SKM-1 treated with dmso at 0.1 percent for 144 hours (cell line): ENCODE measurements at regions not wholly inside any gene's neighbourhood (a gene's known extent, or its start where the extent isn't known, plus 50 kb on each side); places are given as distances from the start of the nearest gene placed in this dataset.
A peak's percentile ranks its signal among the peaks of the same experiment; 100 is the strongest.
"Not testable (repeated sequence)": the region's sequence is repeated elsewhere in the genome, so short reads cannot be mapped to it uniquely, and the experiment has no call there.

ENCODE experiments used
- DNase-seq: peaks from one replicate; lab custom pipeline; 2025; ENCODE audit not compliant: unreplicated experiment; lab: John Stamatoyannopoulos, UW

DNA sequence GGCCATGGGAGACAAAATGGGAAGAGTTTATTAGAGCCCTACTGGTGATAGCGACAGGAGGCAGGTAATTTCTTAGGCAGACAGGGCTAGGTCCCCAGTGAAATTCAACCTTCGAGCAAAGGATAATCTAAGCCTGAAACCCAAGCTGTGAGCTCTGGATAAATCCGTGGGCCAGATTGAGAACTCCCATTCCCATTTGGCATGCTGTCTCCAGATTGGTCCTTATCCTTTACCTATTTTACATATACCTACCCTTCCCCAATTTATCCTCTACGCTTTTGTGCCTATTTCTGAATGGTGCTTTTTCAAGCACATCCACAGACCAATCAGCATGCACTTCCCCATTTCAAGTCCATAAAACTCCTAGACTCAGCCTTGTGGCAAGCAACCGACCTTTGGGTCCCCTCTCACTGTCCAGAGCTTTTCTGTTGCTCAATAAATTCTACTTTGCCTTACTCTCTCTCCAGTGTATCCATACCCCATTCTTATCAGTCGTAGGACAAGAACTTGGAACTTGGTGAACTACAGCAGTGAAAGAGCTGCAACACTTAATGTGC lies 268.0 kb downstream of the MYCN start:
- DNase-seq = no peak

DNA sequence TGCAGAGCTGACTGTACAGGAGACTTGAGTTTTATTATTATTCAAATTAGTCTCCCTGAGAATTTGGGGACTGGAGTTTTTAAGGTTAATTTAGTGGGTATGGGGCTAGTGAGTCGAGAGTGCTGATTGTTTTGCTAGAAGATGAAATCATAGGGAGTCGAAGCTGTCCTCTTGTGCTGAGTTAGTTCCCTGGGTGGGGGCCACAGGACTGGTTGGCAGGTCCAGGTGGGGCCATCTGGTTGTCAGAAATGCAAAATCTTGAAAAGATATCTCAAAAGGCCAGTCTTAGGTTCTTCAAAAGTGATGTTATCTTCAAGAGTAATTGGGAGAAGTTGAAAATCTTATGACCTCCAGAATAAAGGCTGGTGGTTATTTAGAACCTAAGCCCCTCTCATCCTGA lies 267.3 kb downstream of the MYCN start:
- DNase-seq = no peak

DNA sequence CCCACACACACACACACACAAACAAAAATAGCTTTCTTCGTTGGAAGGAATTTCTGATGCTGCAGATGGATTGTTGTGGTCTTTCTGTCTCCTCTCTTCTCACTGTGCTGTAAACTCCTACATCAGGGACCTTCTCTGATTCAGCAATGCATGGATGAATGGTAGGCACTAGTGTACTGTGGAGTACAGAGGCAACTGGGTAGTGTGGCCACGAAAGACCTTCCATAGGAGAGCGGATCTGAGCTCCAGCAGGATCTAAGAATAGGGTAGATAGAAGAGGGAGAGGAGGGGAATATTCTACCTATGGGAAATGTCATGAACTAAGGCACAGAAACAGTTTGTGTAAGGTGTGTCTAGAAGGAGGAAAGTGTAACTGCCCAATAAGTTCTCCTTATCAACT lies 266.8 kb downstream of the MYCN start:
- no peak for DNase-seq

DNA sequence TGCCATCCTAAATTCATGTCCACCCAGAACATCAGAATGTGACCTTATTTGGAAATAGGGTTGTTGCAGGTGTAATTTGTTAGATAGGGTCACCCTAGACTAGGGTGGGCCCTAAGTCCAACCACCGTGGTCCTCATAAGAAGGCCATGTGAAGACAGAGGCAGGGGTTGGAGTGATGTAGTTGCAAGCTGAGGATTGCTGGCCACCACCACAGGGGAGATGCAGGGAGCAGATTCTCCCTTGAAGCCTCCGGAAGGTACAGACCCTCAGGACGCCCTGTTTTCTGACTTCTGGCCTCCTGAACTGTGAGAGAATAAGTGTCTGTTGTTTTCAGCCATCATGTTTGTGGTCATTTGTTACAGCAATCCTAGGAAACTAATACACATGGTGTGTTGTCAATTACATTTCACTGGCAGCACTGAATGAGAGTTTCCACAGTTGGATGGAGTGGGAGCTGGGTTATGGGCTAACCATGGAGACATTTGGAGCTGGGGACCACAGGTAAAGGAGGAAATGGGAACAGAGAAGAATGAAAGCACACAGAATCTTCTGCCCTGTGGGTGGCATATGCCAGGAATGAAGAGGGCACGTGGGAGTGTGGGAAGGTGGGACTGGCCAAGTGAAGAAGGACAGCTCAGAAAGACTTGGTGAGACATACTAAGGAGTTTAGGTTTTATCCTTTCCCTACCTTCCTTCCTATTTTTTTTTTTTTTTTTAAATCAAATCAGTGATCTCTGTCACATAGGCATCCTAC lies 266.0 kb downstream of the MYCN start:
- no peak for DNase-seq

- DNase-seq = no peak
Measured at GRCh38 chr2:16205631-16206030, 265.3 kb downstream of the MYCN start.

- DNase-seq = no peak
Measured at GRCh38 chr2:16204886-16205620, 264.7 kb downstream of the MYCN start.

DNA sequence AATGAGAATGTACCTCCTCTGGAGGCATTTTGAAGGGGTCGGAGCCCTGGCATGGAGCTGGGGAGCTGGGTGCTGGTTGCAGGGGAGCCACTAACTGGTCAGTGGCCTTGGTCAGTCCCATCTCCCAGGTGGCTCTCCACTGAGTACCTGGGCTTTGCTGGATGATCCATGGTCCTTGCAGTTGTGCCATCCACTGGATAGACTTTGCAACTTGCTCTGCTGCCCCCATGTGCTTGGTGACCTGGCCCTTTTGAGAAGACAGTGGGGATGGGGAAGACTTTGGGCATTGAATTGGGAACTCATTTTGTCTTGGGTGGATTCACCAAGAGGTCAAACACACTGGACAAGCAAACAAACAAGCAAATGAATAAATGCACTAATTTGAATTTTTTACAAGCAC lies 263.9 kb downstream of the MYCN start:
- no peak for DNase-seq

- DNase-seq = no peak
Measured at GRCh38 chr2:16203691-16204090, 263.3 kb downstream of the MYCN start.

- no peak for DNase-seq
Measured at GRCh38 chr2:16203069-16203468, 262.7 kb downstream of the MYCN start.

- no peak for DNase-seq
Measured at GRCh38 chr2:16202266-16203020, 262.1 kb downstream of the MYCN start.

DNA sequence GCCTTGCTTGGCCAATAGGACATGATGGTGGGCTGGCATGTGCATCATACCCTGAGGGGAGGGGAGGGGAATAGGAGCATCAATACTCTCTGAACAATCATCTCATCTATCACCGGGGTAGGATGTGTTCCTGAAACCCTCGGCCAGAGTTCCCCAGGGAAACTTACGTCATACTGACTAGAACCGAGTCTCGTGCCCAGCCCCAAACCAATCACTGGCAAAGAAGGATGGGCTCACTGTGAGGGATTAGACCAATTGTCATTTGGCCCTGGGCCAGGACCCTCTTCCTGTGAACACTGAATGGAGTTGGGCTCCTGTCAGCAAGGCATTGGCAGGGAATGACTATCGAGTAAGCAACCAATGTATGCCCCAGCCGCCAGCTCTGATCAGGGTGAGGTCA lies 261.5 kb downstream of the MYCN start:
- DNase-seq = no peak

- no peak for DNase-seq
Measured at GRCh38 chr2:16200554-16201193, 260.3 kb downstream of the MYCN start.

GRCh38 chr2:16199882-16200553 lies 259.7 kb downstream of the MYCN start:
- no peak for DNase-seq

DNA sequence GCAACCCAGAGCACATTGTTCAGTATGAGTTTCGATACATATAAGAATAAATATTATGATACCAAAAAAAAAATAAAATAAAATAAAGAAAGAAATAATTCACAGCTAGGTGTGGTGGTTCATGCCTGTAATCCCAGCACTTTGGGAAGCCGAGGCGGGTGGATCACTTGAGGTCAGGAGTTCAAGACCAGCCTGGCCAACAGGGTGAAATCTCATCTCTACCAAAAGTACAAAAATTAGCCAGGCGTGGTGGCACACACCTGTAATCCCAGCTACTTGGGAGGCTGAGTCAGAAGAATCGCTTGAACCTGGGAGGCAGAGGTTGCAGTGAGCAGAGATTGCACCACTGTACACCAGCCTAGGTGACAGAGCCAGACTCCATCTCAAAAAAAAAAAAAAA lies 258.9 kb downstream of the MYCN start:
- DNase-seq = not testable (repeated sequence)

DNA sequence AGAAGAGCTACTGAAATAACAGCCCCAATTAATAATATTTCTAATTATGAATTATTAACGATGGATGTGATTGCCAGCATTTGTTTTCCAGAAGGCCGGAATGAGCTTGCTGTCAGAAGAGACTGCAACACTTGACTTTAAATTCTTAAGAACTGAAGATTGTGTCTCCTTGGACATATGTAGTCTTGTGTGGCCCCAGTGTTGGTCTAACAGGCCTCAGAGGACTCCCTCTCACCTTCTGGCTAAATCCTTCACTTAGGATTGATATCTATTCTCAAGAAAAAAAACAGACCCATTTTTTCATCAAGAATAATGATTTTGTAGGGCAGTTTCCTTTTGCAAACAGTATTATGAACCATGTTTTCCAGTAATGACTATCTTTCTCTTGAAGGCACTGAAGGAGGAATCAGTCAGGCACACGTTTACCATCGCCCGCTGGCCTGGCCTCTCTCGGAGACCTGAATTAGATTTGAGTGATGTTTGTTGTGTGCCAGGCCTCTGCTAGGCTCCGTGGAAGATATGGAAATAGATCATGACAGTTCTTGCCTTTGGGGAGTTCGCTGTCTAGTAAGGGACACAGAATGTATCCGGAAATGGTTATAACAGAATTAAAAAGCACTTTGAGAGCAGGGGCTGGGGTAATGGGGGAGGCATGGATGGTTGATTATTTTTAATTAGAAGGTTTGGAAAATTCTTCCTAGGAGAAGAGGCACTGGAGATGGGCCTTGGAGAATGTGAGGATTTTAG lies 258.0 kb downstream of the MYCN start:
- DNase-seq = no peak

- DNase-seq = no peak
Measured at GRCh38 chr2:16197504-16198147, 257.3 kb downstream of the MYCN start.

- peak; percentile 5 for DNase-seq
Measured at GRCh38 chr2:16196687-16197503, 256.5 kb downstream of the MYCN start.

DNA sequence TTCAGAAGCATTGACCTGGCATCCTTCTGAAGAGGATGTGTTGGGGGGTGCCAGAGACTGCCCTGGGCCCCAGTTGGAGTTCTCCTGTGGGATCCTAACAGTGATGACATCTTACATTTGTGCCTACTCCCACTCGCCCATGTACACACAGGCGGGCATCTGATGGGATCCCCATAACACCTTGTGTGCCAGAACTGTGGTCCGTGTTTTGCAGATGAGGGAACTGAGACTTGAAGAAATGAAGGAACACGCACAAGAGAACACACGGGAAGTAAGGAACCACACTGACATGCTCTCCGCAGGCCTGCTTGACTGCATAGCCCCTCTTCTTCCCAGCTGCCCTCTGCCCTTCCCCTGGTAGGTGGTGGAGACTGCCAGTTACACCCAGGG lies 255.3 kb downstream of the MYCN start:
- DNase-seq = no peak
